ENCODE measurements at regions not wholly inside any gene's neighbourhood (a gene's known extent, or its start where the extent isn't known, plus 50 kb on each side); places are given as distances from the start of the nearest gene placed in this dataset.
A peak's percentile ranks its signal among the peaks of the same experiment; 100 is the strongest.

DNA sequence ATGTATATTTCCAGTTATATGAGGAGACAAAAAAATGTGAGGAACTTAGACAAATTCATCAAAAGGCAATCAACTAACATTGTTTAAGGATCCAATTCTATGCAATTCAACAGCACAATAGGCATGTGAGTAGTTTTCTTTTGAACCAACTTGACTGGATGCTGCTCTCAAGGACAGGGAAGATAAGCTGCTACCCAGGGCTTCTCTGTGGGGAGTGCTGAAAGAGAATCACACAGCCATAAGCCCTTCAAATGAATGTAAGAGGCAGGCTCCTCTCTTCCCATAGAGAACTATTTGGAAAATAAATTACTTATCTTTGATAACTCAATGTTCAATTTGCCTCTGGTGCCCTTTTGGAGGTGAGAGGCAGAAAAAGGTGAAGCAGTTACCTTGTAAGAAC lies 1413.6 kb downstream of the PCDH7 start:
- DNase-seq: no peak

- DNase-seq: no peak
Observed at GRCh38 chr4:32135642-32136041, 1415.5 kb downstream of the PCDH7 start.

DNA sequence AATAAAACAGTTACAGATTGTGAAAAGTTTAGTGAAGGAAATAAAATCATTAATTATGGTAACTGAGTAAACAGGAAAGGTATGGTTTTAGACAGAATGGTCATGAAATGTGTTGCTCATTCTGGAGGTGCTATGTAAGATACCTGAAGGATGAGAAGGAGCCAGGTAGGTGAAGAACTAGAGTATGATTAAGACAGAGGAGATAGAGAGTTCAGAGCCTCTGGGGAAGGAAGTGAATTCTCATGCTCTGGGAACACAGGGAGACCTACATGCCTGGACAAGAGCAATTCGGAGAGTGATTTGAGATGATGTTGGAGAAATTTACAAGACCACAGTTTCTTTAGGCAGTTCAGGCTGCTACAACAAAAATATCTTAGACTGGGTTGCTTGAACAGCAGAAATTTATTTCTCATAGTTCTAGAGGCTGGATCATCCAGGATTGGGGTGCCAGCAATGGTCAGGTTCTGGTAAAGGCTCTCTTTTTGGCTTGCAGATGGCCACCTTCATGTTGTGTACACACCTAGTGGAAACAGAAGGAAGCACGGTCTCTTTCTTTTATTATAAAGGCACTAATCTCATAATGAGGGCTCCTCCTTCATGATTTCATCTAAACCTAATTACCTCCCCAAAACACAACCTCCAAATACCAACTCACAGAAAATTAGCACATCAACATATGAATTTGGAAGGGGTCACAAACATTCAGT lies 1416.1 kb downstream of the PCDH7 start:
- DNase-seq: no peak

GRCh38 chr4:32140636-32141035 lies 1420.5 kb downstream of the PCDH7 start:
- DNase-seq: no peak

- DNase-seq: no peak
Observed at GRCh38 chr4:32142075-32142474, 1421.9 kb downstream of the PCDH7 start.

DNA sequence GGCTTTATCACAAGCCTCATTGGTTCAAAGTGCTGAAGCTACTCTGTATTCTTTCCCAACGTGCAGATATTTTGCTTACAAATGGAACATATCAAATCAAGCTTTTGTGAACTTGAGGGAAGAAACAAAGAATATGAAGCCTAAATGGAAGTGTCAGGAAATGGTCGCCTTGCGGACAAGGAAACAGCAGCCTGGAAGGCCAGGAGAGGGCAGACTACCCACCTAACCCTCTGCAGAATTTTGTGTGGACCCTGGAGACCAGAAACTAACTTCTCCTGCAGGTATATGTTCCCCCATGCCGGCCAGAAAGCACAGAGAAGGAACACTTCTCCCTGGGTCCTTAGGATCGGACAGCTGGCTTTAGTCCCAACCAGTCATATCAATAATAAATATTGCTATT lies 1425.8 kb downstream of the PCDH7 start:
- DNase-seq: no peak

DNA sequence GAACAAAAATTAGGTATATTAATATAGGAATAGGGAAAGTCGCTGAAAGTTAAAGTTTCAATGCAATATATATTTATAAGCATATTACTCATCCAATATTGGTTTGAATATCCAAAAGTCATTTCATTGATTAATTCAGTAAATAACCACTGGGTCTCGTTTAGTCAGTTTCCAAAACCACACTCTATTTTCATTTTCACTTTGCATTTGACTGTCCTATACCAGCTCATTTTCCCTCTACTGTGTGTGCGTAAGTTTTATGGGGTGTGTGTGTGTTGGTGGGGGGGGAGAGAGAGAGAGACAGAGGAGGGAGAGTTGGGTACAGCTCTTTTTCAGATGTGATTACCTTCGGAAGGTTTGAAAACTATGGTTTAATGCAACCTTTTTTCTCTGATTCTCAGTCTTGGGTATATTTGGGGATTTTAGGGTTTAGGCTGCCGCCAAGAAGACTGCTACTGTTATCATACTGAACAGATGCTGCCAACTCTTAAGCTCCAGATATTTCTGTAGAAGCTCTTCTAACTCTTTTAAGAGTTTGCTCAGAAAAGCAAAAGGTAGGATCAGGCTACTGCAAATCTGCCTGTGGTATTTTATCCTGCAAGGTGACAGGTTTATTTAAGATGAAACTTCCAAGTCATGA lies 1427.4 kb downstream of the PCDH7 start:
- DNase-seq: no peak

DNA sequence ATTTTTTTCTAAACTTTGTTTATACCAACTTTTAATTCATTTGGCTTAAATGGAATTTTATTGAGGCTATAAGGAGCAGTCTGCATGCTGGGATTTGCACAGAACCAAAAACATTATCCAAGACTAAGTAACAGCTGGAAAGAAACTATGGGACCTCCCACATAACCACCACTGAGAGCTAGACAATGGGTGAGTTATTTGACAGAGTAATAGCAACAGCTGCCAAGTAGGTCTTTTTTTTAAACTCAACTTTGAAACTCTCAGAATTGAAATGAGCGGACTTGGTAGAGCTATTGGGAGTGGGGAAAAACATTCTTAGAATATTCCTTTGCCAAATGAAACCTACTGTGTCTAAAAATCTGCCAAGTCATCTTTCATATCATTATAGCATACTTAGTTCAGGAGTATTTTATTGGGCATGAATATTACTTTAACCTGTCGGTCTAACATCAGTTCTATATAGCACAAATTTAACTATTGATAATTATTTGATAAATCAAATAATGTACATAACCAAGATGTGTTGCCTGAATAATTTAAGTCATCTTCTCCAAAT lies 1428.0 kb downstream of the PCDH7 start:
- DNase-seq: peak; percentile 8

- no peak for DNase-seq
Observed at GRCh38 chr4:32158961-32159360, 1438.8 kb downstream of the PCDH7 start.

- no peak for DNase-seq
Observed at GRCh38 chr4:32161392-32161791, 1441.2 kb downstream of the PCDH7 start.

DNA sequence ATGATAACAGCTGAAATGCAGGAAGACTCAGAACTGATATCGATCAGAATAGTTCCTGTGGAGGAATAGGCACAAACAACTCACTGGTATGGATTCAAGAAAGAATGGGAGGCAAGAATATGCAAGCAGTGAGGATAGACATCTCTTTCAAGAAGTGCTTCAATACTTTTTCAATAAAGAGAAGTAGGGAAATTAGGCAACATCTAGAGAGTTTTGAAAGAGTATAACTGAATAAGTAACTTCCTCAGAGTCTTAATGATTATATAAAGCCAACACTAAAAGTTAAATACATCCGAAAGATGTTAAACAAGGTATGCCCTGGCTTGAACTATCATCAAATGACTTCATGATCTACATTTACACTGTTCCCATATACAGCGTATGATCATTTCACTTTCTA lies 1443.0 kb downstream of the PCDH7 start:
- DNase-seq: no peak

DNA sequence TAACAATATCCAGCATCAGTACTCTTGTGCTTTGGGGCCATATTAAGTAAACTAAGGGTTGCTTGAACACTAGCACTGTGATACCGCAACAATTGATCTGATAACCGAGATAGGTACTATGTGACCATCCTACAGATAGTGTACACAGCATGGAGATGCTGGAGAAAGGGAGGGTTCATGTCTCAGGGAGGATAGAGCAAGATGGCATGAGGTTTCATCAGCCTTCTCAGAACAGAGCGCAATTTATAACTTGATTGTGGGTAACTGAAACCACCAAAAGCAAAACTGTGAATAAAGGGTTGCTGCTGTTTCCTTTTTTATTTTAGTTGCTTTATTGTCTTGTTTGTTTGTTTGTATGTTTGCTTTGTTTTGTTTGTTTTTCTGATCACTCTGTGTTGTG lies 1449.7 kb downstream of the PCDH7 start:
- no peak for DNase-seq

GRCh38 chr4:32172086-32172485 lies 1451.9 kb downstream of the PCDH7 start:
- no peak for DNase-seq

DNA sequence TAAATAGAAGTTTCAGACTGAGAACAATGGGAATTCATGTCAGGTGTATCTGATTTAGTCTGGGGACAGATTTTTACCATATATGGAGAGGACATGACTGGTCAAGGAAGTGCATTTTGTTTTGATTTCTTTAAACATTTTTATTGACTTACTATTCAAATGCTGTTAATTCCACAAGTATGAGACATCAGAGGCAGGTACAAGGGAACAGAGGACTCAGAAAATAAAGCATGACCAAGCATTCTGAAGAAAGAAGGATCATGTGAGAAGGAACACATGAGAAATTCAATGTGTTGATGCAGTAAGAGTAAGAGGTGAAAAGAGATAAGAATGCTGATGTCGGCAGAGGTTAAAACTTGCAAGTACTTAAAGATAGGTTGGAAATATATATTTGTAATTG lies 1452.6 kb downstream of the PCDH7 start:
- no peak for DNase-seq

- DNase-seq: no peak
Observed at GRCh38 chr4:32180086-32180485, 1459.9 kb downstream of the PCDH7 start.

GRCh38 chr4:32184186-32184585 lies 1464.0 kb downstream of the PCDH7 start:
- DNase-seq: no peak

DNA sequence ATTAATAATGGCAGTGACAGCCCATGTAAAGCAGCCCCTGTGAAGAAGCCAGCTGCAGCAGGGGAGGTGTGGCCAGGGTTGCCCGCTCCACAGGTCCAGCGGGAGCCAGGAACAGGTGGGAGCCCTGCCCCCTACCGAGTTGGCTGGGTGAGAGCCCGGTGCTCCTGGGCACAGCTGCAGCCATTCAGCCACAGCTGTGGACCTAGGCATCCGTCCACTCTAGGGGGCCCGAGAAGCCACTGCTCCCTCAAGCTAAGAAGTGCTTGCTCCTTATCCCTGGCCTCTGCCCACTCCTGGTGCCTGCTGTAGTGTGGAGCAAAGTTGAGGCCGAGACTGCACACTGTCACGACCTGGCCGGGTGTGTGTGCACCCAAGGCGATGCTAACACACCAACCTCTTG lies 1469.0 kb downstream of the PCDH7 start:
- DNase-seq: no peak

- DNase-seq: no peak
Observed at GRCh38 chr4:32189788-32190187, 1469.6 kb downstream of the PCDH7 start.

DNA sequence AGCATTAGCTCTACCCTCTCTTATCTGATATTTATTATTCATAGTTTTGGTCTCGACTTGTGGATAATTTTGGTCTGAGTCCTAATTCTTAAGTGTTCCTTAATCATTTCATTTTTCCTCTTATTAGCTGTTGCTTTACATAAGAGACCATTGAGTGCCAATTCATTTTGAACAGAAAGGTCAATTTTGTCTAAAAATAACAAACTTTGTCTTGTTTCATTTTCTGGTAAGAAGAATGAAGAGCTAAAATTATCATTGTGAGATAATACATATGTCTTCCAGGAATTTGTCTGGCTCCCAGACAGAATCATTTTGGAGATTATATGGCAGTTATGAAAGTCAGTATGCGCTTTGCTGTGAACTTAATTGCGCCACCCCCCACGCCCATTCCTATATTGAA lies 1471.8 kb downstream of the PCDH7 start:
- DNase-seq: no peak

DNA sequence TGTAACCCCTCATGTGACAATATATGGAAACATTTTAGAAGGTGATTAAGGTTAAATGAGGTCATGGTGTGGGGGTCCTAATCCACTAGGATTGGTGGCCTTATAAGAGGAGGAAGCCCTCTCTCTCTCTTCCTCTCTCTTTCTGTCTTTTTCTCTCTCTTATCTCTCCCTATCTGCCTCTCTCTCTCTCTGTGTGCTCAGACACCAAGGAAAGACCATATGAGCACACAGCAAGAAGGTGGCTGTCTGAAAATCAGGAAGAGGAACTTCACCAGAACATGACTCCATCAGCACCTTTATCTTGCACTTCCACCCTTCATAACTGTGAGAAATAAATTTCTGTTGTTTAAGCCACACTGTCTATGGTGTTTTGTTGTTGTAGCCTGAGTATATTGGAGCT lies 1472.2 kb downstream of the PCDH7 start:
- no peak for DNase-seq

- DNase-seq: no peak
Observed at GRCh38 chr4:32192991-32193390, 1472.8 kb downstream of the PCDH7 start.

DNA sequence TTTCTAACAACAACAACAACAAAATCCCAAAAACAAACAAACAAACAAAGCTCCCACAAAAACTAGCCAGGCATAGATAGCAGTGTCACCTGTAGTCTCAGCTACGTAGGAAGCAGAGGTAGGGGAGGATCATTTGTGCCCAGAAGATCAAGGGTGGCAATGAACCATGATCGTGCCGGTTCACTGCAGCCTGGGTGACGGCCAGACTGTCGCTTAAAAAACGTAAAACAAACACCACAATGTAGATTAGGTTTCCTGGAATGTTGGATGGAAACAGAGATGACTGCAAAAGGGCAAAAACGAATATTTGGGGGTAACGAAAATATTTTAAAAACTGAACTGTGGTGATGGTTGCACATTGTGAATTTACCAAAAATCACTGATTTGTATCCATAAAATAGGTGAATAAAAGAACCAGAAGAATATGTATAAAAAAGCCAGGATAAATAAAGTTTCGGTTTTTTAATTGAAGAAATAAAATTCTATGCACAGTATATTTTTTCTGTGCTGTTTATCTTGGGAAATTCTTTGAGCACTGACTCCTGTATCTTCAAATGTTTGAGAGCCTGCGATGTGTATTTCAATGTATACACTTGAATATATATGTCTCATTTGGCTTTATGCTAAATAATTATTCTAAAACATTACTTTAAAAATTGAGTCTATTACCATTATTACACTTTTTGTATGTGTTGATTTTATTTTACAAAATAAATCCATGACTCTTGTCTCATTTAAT lies 1477.0 kb downstream of the PCDH7 start:
- no peak for DNase-seq

DNA sequence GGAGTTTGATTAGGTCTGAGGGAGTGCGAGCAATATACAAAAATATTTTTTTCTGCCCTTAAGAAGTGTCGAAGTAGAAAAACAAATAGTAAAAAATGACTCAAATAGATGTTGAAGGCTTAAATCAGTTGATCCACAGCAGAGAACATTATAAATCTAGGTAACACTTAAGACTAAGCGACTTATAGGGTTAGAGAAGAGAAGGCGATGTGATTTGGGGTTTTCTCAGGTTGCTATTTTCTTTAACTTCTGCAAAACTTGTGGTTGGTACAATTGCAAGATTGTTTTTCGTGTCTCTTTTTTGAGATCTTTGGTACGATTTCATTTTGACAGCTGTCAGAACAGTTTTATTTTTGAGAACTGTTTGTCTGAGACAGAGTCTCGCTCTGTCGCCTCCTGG lies 1479.5 kb downstream of the PCDH7 start:
- no peak for DNase-seq

DNA sequence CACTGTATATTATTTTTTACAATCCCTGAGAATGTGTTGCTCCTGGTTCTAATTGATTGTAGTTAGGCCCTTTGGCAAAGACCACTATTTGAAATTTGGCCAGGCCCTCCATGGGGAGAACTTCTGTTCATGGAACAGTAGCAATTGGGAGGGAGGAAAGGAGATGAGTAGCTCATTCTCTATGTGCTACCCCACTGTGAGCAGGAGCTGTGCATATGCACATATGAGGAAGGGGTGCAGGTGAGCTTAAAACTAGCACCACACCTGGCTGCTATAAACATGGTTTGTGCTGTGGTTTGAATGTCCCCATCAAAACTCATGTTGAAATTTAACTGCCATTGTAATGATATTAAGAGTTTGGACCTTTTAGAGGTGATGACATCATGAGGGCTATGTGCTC lies 1483.2 kb downstream of the PCDH7 start:
- DNase-seq: no peak
